22Rv1 (cell line): ENCODE measurements at regions not wholly inside any gene's neighbourhood (a gene's known extent, or its start where the extent isn't known, plus 50 kb on each side); places are given as distances from the start of the nearest gene placed in this dataset.

ENCODE experiments used
- H3K27ac ChIP-seq: fragments of 450-650 bp; 2 replicates; pipeline ENCODE4 v1.5.1; 2017
- ZFX ChIP-seq: fragments of 450-650 bp; IDR thresholded peaks from 2 replicates; pipeline ENCODE4 v1.6.1; 2017; ENCODE audit warnings: antibody characterized with exemption, borderline replicate concordance
- TF ChIP-seq, protein P1 (sequence below): fragments of 450-650 bp; IDR thresholded peaks from 2 replicates; pipeline ENCODE4 v1.5.1; 2017; ENCODE audit warnings: mild to moderate bottlenecking

DNA sequence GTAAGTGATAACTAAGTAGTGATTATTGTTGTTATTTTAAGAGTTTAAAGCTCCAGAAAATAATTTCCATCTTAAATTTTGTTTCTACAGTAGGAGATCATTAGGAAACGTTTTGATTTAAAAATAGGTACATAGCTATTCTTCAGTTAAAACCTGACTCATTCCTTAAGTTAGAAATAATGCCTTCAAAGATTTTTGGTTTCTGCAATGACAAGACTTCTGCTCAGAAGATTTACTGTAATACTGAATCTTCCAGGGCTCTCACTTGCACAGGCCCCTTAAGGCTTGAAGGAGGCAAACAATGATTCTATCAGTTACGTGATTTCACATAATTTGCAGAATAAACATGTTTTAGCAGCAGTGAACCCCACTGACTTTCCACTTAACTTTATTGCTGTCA is 333.7 kb downstream of the RAD51AP2 start:
- TF ChIP-seq, protein P1, sequence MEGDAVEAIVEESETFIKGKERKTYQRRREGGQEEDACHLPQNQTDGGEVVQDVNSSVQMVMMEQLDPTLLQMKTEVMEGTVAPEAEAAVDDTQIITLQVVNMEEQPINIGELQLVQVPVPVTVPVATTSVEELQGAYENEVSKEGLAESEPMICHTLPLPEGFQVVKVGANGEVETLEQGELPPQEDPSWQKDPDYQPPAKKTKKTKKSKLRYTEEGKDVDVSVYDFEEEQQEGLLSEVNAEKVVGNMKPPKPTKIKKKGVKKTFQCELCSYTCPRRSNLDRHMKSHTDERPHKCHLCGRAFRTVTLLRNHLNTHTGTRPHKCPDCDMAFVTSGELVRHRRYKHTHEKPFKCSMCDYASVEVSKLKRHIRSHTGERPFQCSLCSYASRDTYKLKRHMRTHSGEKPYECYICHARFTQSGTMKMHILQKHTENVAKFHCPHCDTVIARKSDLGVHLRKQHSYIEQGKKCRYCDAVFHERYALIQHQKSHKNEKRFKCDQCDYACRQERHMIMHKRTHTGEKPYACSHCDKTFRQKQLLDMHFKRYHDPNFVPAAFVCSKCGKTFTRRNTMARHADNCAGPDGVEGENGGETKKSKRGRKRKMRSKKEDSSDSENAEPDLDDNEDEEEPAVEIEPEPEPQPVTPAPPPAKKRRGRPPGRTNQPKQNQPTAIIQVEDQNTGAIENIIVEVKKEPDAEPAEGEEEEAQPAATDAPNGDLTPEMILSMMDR = no peak
- TF ChIP-seq ZFX = no peak
- H3K27ac ChIP-seq = no peak overlapping the region

DNA sequence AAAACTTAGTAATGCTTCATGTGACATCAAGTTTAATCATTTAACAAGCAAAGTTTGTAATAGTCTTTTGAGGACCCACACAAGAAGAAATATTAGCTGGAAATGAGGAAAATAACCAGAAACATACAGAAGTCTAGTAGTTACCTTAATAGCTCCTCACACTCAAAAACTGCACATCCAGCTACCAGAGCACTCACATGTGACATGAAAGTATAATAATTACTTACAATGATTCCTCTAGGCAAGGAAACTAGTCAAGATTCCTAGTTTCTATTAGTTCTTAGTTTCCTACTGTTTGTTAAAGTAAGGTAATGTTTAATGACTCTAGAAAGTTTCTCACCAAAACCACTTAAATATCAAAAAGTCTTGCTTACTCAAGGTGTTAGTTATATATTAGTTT is 335.8 kb downstream of the RAD51AP2 start:
- no peak overlapping the region for H3K27ac ChIP-seq
- TF ChIP-seq ZFX = no peak
- TF ChIP-seq, protein P1 = no peak

DNA sequence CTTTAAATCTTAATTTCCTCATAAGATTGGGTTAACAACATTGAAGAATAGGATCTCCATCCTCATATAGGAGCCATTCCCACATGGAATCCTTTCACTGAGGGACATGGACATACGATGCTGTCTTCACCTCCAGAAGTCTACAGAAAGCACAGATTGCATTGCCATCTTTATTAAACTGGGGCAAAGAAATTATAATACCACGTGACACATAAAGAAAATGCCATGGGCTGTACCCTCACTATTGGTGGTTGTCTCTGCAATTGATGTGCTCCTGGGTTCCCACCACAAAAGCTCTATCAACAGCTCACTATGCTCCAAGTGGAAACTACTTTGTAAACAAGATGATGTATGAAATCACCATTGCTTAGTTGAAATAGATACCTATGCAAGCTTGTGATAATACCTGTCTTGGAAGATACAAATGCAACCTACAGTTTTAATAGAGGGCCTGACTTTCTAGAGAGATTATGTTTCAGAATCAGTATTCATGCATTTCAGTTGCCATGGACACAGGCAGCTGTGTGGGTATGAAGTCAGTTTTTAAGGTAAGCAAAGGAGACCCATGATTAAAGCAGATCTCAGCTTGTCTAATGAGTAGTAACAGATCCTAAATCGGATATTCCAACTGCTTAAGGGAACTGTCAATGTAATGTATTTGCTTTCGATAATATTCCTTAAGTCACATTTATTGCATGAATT is 337.0 kb downstream of the RAD51AP2 start:
- no peak overlapping the region for H3K27ac ChIP-seq
- TF ChIP-seq, protein P1 = no peak
- no peak for TF ChIP-seq ZFX

DNA sequence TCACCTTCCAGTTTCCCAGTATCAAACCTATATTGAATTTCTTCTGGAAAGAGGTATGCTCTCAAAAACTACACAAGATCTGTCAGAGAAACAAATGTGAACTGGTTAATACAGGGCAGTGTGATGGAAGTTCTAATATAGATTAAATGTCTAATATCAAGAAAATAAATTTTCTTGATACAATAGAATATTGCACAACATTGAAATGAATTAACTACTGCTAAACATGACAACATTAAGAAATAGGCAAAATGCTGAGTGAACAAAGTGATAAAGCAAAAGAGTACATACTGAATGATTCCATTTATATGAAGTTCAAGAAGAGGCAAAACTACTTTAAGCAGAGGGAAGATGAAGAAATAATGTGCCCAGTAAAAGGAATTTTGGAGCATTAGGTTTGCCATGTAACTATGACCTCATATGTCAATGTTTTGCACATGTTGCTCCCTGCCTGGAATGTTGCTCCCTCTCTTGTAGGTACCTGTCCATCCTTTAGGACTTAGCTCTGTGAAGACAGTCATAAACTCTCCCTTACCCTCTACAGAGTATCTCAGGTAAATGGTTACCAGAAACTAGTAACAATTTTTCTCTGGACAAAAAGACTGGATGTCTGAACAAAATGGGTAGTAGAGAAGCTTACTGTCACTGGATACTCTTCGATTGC is 339.0 kb downstream of the RAD51AP2 start:
- no peak overlapping the region for H3K27ac ChIP-seq
- no peak for TF ChIP-seq ZFX
- TF ChIP-seq, protein P1 = no peak

- TF ChIP-seq, protein P1 = no peak
- TF ChIP-seq ZFX = no peak
- no peak overlapping the region for H3K27ac ChIP-seq
Measured at GRCh38 chr2:17177088-17177487, 341.2 kb downstream of the RAD51AP2 start.

- no peak overlapping the region for H3K27ac ChIP-seq
- TF ChIP-seq, protein P1 = peak; percentile 69
- no peak for TF ChIP-seq ZFX
Measured at GRCh38 chr2:17171446-17172049, 346.7 kb downstream of the RAD51AP2 start.

- TF ChIP-seq ZFX = no peak
- TF ChIP-seq, protein P1 = no peak
Measured at GRCh38 chr2:17166506-17166905, 351.7 kb downstream of the RAD51AP2 start.

More at GRCh38 chr2:17166506-17166905, 351.7 kb downstream of the RAD51AP2 start:
- no peak overlapping the region for H3K27ac ChIP-seq
